Activated CD4-positive, alpha-beta T cell treated with anti-CD3 and anti-CD28 coated beads, Interleukin-10, Interleukin-2, amounts not matched to agents 100 ng/mL and 50 ng/mL, durations not matched to agents 16 hours and 8 hours (primary cell): ENCODE measurements at regions not wholly inside any gene's neighbourhood (a gene's known extent, or its start where the extent isn't known, plus 50 kb on each side); places are given as distances from the start of the nearest gene placed in this dataset.
A peak's percentile ranks its signal among the peaks of the same experiment; 100 is the strongest.

Source experiments
- DNase-seq: peaks from one replicate; pipeline ENCODE4 v3.0.0-alpha.2; 2020

GRCh38 chr10:24039897-24040296 is 169.0 kb upstream of the KIAA1217 start:
- no peak for DNase-seq

- DNase-seq, result no peak
Observed at GRCh38 chr10:24041034-24041433, 167.9 kb upstream of the KIAA1217 start.

- no peak for DNase-seq
Observed at GRCh38 chr10:24041834-24042233, 167.1 kb upstream of the KIAA1217 start.

GRCh38 chr10:24042884-24043283 is 166.1 kb upstream of the KIAA1217 start:
- DNase-seq, result no peak

- no peak for DNase-seq
Observed at GRCh38 chr10:24046060-24046459, 162.9 kb upstream of the KIAA1217 start.

- DNase-seq, result no peak
Observed at GRCh38 chr10:24047176-24047575, 161.8 kb upstream of the KIAA1217 start.

- DNase-seq, result no peak
Observed at GRCh38 chr10:24054421-24054820, 154.5 kb upstream of the KIAA1217 start.

- no peak for DNase-seq
Observed at GRCh38 chr10:24080207-24080606, 128.7 kb upstream of the KIAA1217 start.

GRCh38 chr10:24086296-24087086 is 122.4 kb upstream of the KIAA1217 start:
- no peak for DNase-seq

GRCh38 chr10:24091256-24091655 is 117.7 kb upstream of the KIAA1217 start:
- no peak for DNase-seq

GRCh38 chr10:24096281-24096680 is 112.7 kb upstream of the KIAA1217 start:
- DNase-seq, result no peak

- no peak for DNase-seq
Observed at GRCh38 chr10:24097751-24098207, 111.2 kb upstream of the KIAA1217 start.

GRCh38 chr10:24104895-24105294 is 104.0 kb upstream of the KIAA1217 start:
- DNase-seq, result no peak

GRCh38 chr10:24113901-24114300 is 95.0 kb upstream of the KIAA1217 start:
- DNase-seq, result no peak

GRCh38 chr10:24114556-24114955 is 94.4 kb upstream of the KIAA1217 start:
- no peak for DNase-seq

- no peak for DNase-seq
Observed at GRCh38 chr10:24115403-24115802, 93.5 kb upstream of the KIAA1217 start.

GRCh38 chr10:24118246-24118645 is 90.7 kb upstream of the KIAA1217 start:
- DNase-seq, result no peak

GRCh38 chr10:24119896-24120295 is 89.0 kb upstream of the KIAA1217 start:
- DNase-seq, result no peak

- peak; percentile 55 for DNase-seq
Observed at GRCh38 chr10:24120646-24121045, 88.3 kb upstream of the KIAA1217 start.

- no peak for DNase-seq
Observed at GRCh38 chr10:24127516-24127915, 81.4 kb upstream of the KIAA1217 start.

GRCh38 chr10:24128066-24128730 is 80.7 kb upstream of the KIAA1217 start:
- DNase-seq, result no peak

GRCh38 chr10:24132741-24133140 is 76.2 kb upstream of the KIAA1217 start:
- DNase-seq, result no peak

- DNase-seq, result no peak
Observed at GRCh38 chr10:24133835-24134234, 75.1 kb upstream of the KIAA1217 start.

GRCh38 chr10:24136070-24136469 is 72.9 kb upstream of the KIAA1217 start:
- DNase-seq, result no peak
